ENCODE measurements at regions not wholly inside any gene's neighbourhood (a gene's known extent, or its start where the extent isn't known, plus 50 kb on each side); places are given as distances from the start of the nearest gene placed in this dataset.
A peak's percentile ranks its signal among the peaks of the same experiment; 100 is the strongest.
"Not testable (repeated sequence)": the region's sequence is repeated elsewhere in the genome, so short reads cannot be mapped to it uniquely, and the experiment has no call there.

GRCh38 chr18:1618364-1618763, 713.7 kb downstream of the ADCYAP1 start:
- no peak for DNase-seq (ENCODE audit: low read depth in 3 of 3, low spot score in 2 of 3)

- DNase-seq (ENCODE audit: low read depth in 3 of 3, low spot score in 2 of 3): no peak
Measured at GRCh38 chr18:1619507-1619906, 714.8 kb downstream of the ADCYAP1 start.

- no peak for DNase-seq (ENCODE audit: low read depth in 3 of 3, low spot score in 2 of 3)
Measured at GRCh38 chr18:1624612-1625011, 719.9 kb downstream of the ADCYAP1 start.

DNA sequence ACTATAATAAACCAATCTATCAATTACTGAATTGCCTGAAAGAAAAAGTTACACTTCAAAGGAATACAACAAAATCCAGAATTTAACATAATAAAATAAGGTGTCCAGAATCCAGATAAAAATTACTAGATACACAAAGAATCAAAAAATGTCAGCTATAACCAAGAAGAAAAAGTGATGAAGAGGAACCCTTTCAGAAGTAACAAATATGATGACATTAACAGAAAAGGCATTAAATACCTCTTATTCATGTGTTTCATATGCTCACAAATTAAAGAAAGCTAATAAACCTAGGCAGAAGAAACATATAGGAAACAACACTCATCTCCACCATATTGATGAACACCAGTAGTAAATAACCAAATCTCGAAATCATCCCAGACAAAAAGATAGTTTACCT, 722.8 kb downstream of the ADCYAP1 start:
- no peak for DNase-seq (ENCODE audit: low read depth in 3 of 3, low spot score in 2 of 3)

DNA sequence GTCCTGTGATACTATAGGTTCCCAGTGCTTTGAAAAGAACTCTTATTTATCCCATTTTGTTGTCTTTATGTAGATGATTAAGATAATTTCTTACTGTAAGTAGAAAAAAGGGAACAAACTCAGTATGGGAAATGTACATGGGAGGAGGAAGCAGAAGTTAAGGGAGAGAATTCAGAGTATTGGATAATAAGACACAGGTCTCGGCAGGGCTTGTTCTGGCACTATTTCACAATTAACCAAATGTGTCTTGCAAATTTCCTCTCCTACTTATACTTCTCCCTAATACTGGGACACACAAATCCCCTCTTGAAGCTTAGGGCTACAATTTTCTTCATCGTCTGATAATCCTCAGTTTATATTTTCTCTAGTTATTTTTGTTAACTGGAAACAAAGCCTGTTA, 744.0 kb downstream of the ADCYAP1 start:
- no peak for DNase-seq (ENCODE audit: low read depth in 3 of 3, low spot score in 2 of 3)

GRCh38 chr18:1652018-1652417, 747.3 kb downstream of the ADCYAP1 start:
- no peak for DNase-seq (ENCODE audit: low read depth in 3 of 3, low spot score in 2 of 3)

DNA sequence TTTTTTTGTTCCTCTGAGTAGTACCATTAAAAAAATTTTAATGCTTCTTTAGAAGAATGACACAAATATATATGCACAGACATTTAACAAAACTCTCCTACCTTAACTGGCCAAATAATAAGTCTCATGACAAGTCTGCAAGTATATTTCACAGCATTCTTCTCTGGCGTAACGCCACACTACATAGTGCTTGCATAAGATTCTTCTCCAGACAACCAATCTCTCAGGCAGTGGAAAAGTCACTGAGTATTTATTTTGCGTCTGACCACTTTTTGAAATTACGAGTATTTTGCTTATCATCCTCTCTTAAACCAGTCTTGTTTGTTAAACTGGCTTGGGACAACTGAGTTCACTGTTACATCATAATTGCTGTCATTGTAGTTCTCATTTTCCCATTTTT, 749.2 kb downstream of the ADCYAP1 start:
- DNase-seq (ENCODE audit: low read depth in 3 of 3, low spot score in 2 of 3): no peak

- DNase-seq (ENCODE audit: low read depth in 3 of 3, low spot score in 2 of 3): no peak
Measured at GRCh38 chr18:1657876-1658275, 753.2 kb downstream of the ADCYAP1 start.

DNA sequence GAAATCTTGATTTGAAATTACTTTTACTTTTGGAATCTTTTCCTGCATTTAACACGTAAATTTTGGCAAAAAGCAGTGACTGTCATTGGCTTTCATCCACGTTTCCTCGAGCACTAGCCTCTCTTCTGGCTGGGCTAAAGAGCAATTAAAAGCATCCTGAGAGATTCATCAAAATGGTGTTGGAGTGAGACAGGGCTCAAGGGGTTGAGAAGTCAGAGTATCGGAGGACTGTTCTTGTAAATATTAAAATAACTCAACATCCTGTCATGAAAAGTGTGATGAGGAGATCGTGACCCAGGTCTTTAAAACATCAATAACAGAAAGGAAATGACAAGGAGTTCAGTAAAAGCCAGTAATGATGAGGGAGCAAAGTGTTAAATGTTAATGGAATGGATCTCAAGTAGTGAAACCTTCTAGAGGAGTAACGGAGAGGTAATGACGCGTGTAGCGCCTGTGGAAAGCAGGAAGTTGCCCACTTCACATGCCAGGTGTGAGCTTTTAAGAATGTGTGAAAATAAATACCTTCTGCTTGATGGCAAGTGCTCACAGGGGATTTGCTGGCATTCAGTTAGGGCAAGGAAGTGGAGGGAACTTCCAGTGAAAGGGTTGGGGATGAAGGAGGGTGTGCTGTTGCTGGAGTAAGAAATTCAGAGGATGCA, 754.4 kb downstream of the ADCYAP1 start:
- peak; percentile 5 to 10 (median 10) for DNase-seq (ENCODE audit: low read depth in 3 of 3, low spot score in 2 of 3)

DNA sequence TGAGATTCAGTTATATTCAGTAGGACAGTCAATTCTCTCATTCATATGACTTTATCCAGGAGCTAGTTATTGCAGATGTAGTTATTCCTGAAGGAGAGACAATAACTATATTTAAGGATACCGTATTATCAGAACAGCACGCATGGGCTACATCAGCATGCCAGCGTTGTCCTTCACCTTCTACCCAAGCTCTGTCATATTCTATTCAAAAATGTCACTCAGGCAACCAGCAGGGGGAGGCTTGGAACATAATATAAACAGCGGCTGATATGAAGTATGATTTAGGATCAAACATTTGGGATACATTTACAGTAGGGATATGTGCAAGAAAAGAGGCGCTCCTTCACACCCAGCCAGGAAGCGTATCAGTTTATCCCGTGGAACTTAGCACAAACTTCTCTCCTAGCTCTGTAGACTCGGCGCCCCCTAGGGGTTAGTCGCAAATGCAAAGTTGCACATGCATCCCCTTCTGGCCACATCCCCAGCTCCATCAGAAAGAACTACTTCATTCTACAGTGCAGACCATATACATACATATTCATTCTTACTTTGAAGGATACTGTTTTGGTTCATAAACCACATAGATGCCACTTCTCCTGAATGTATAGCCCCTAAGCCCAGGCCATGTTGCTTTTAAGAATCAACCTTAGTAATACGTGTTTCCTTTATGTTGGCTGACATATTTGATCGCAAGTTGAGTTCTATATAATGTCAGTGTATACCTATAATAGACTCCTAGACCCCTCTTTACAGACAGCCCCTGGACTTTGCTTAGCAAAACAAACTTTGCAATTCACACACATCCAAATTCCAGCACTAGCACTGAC, 759.4 kb downstream of the ADCYAP1 start:
- DNase-seq (ENCODE audit: low read depth in 3 of 3, low spot score in 2 of 3): no peak

- no peak for DNase-seq (ENCODE audit: low read depth in 3 of 3, low spot score in 2 of 3)
Measured at GRCh38 chr18:1665079-1665478, 760.4 kb downstream of the ADCYAP1 start.

- DNase-seq (ENCODE audit: low read depth in 3 of 3, low spot score in 2 of 3): no peak
Measured at GRCh38 chr18:1668279-1668678, 763.6 kb downstream of the ADCYAP1 start.

- not testable (repeated sequence) for DNase-seq (ENCODE audit: low read depth in 3 of 3, low spot score in 2 of 3)
Measured at GRCh38 chr18:1671710-1672109, 767.0 kb downstream of the ADCYAP1 start.

DNA sequence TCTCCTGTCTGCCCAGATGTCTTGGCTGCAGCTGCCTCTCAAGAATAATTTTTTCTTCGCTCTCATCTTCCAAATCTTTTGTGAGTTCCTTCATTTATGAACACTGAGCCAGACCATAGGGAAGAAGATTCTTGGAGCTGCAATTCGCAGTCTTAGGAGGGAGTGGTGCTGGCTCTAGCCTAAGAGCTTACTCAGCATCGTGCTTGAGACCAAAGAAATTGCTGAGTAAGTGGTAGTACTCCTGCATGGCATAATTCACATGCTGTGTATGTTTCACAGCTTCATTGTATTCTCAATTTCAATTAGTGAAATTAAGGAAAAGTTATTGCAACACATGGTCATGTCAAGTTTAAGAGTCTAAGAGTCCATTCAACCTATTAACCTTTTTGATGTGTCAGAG, 771.7 kb downstream of the ADCYAP1 start:
- DNase-seq (ENCODE audit: low read depth in 3 of 3, low spot score in 2 of 3): no peak

- DNase-seq (ENCODE audit: low read depth in 3 of 3, low spot score in 2 of 3): no peak
Measured at GRCh38 chr18:1680108-1680507, 775.4 kb downstream of the ADCYAP1 start.

GRCh38 chr18:1691863-1692262, 787.2 kb downstream of the ADCYAP1 start:
- DNase-seq (ENCODE audit: low read depth in 3 of 3, low spot score in 2 of 3): no peak

DNA sequence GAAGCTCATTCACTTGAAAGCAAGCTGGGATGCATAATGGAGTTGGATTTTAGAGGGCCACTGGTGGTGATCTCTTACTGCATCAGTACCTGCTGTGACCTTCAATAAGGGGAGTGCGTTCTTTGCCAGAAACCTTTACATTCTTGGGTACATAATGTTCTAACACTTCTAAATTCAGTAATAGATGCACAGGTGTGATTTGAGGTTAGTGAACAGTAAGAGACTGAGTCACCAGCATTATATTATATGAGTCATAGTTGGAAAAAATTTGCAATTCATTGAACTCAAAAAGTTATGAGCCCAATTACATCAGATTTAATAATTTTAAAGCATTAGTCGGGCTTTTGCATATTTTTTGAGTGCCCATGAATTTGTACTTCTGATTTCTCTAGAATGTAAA, 803.3 kb downstream of the ADCYAP1 start:
- DNase-seq (ENCODE audit: low read depth in 3 of 3, low spot score in 2 of 3): no peak

- no peak for DNase-seq (ENCODE audit: low read depth in 3 of 3, low spot score in 2 of 3)
Measured at GRCh38 chr18:1710114-1710513, 805.4 kb downstream of the ADCYAP1 start.

DNA sequence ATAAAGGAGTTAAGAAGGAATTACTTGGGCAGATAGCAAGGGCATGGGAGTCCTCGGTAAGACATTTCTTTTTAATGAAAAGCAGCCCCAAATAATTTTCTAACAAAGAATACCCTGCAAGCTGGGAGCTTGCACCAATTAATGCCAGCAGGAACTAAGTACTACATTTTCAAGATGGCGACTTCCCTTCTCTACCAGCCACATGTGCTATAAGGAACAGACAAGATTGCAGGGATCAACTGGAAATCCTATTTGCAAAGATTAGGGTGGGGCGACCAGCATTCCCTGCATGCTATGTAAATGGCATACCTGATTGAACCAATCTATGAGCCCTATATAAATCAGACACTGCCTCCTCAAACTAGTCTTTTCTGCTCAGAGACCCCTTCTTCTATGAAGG, 827.5 kb downstream of the ADCYAP1 start:
- DNase-seq (ENCODE audit: low read depth in 3 of 3, low spot score in 2 of 3): no peak

DNA sequence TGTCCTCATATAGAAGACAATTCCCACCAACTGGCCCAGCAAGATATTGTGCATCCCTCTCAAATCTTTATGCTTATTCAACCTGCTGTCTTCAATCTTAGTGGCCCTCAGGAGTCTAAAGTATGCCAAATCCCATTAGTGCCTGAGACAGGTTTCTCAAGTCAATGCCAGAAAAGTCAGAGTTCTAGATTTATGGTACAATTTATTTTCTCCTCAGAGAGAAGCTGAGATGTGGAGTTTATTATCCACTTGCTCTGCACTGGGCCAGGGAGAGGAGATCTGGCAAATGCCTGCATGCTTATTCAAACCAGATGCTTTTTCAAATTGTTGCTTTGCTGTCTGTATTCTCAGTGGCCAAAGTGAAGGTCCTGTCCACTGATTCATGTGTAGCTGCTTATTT, 825.2 kb downstream of the METTL4 start:
- no peak for DNase-seq (ENCODE audit: low read depth in 3 of 3, low spot score in 2 of 3)

DNA sequence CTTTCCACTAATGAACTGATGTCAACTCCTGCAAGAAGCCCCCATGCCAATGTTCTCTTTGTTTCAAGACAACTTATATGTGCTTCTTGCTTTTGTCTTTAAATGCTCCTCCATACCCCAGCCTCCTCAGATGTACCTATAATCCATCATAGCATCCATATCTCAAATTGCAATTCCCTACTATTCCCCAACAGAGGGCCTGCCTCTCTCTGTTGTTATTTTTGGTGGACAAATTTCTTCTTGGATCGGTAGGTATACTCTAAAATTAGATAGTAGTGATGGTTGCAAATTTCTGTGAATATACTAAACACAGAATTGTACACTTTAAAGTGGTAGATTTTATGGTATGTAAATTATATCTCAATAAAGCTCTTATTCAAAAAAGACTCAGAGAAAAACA, 820.1 kb downstream of the METTL4 start:
- no peak for DNase-seq (ENCODE audit: low read depth in 3 of 3, low spot score in 2 of 3)

- no peak for DNase-seq (ENCODE audit: low read depth in 3 of 3, low spot score in 2 of 3)
Measured at GRCh38 chr18:1760901-1761300, 810.4 kb downstream of the METTL4 start.
